NCI-H446 (cell line): ENCODE measurements at regions not wholly inside any gene's neighbourhood (a gene's known extent, or its start where the extent isn't known, plus 50 kb on each side); places are given as distances from the start of the nearest gene placed in this dataset.
A peak's percentile ranks its signal among the peaks of the same experiment; 100 is the strongest.
"Not testable (repeated sequence)": the region's sequence is repeated elsewhere in the genome, so short reads cannot be mapped to it uniquely, and the experiment has no call there.

Source experiments
- DNase-seq, 2 experiments: peaks; one replicate each; lab custom pipeline; 2025; lab: John Stamatoyannopoulos, UW

GRCh38 chr5:63555874-63556273 lies 406.4 kb downstream of the HTR1A start:
- peak; percentile 6 to 46 for DNase-seq

GRCh38 chr5:63554191-63554590 lies 408.1 kb downstream of the HTR1A start:
- DNase-seq, result no peak

GRCh38 chr5:63553073-63553472 lies 409.2 kb downstream of the HTR1A start:
- DNase-seq, result no peak

GRCh38 chr5:63535840-63536602 lies 426.2 kb downstream of the HTR1A start:
- no peak for DNase-seq

- no peak for DNase-seq
Measured at GRCh38 chr5:63524281-63524680, 438.0 kb downstream of the HTR1A start.

- no peak for DNase-seq
Measured at GRCh38 chr5:63516006-63516405, 446.2 kb downstream of the HTR1A start.

- DNase-seq, result no peak
Measured at GRCh38 chr5:63500242-63500641, 462.0 kb downstream of the HTR1A start.

- DNase-seq, result no peak
Measured at GRCh38 chr5:63495225-63495624, 467.0 kb downstream of the HTR1A start.

- DNase-seq, result no peak
Measured at GRCh38 chr5:63483338-63483737, 478.9 kb downstream of the HTR1A start.

- no peak for DNase-seq
Measured at GRCh38 chr5:63473335-63473967, 488.8 kb downstream of the HTR1A start.

- DNase-seq, result no peak
Measured at GRCh38 chr5:63456279-63456678, 506.0 kb downstream of the HTR1A start.

GRCh38 chr5:63451188-63451587 lies 511.1 kb downstream of the HTR1A start:
- no peak for DNase-seq

- DNase-seq, result no peak
Measured at GRCh38 chr5:63439537-63439936, 522.7 kb downstream of the HTR1A start.

- no peak for DNase-seq
Measured at GRCh38 chr5:63409737-63410136, 552.5 kb downstream of the HTR1A start.

GRCh38 chr5:63408984-63409383 lies 553.3 kb downstream of the HTR1A start:
- DNase-seq, result no peak

- peak; percentile 73 to 80 for DNase-seq
Measured at GRCh38 chr5:63401436-63402046, 560.7 kb downstream of the HTR1A start.

- DNase-seq, result peak in 1 of 2 experiments; percentile 26
Measured at GRCh38 chr5:63400079-63400478, 562.2 kb downstream of the HTR1A start.

- no peak for DNase-seq
Measured at GRCh38 chr5:63398346-63398745, 563.9 kb downstream of the HTR1A start.

- not testable (repeated sequence) for DNase-seq
Measured at GRCh38 chr5:63388188-63388587, 574.1 kb downstream of the HTR1A start.

- DNase-seq, result no peak
Measured at GRCh38 chr5:63375851-63376250, 586.4 kb downstream of the HTR1A start.

GRCh38 chr5:63374085-63374484 lies 588.2 kb downstream of the HTR1A start:
- DNase-seq, result no peak

- DNase-seq, result no peak
Measured at GRCh38 chr5:63351164-63351563, 611.1 kb downstream of the HTR1A start.

- no peak for DNase-seq
Measured at GRCh38 chr5:63346451-63346850, 615.8 kb downstream of the HTR1A start.
